ENCODE measurements at regions not wholly inside any gene's neighbourhood (a gene's known extent, or its start where the extent isn't known, plus 50 kb on each side); places are given as distances from the start of the nearest gene placed in this dataset.
"Not testable (repeated sequence)": the region's sequence is repeated elsewhere in the genome, so short reads cannot be mapped to it uniquely, and the experiment has no call there.

GRCh38 chr2:7436096-7436906 lies 519.1 kb downstream of the RNF144A start:
- no peak for ATAC-seq

GRCh38 chr2:7437141-7437540 lies 519.9 kb downstream of the RNF144A start:
- no peak for ATAC-seq

GRCh38 chr2:7437716-7438632 lies 520.8 kb downstream of the RNF144A start:
- ATAC-seq = peak in 1 of 2 donors; percentile 38

- no peak for ATAC-seq
These were observed 521.6 kb downstream of the RNF144A start for GRCh38 chr2:7438855-7439254.

GRCh38 chr2:7440977-7441376 lies 523.8 kb downstream of the RNF144A start:
- ATAC-seq = no peak

GRCh38 chr2:7441841-7442240 lies 524.6 kb downstream of the RNF144A start:
- not testable (repeated sequence) for ATAC-seq

GRCh38 chr2:7444626-7445025 lies 527.4 kb downstream of the RNF144A start:
- no peak for ATAC-seq

GRCh38 chr2:7448578-7449264 lies 531.5 kb downstream of the RNF144A start:
- no peak for ATAC-seq

GRCh38 chr2:7449298-7449697 lies 532.1 kb downstream of the RNF144A start:
- ATAC-seq = no peak

- peak; percentile 53 to 71 for ATAC-seq
These were observed 533.1 kb downstream of the RNF144A start for GRCh38 chr2:7450188-7450832.

- peak in 1 of 2 donors; percentile 17 for ATAC-seq
These were observed 533.6 kb downstream of the RNF144A start for GRCh38 chr2:7450833-7451190.

- ATAC-seq = no peak
These were observed 535.1 kb downstream of the RNF144A start for GRCh38 chr2:7452110-7452876.

- ATAC-seq = no peak
These were observed 537.4 kb downstream of the RNF144A start for GRCh38 chr2:7454592-7454991.

- ATAC-seq = no peak
These were observed 539.5 kb downstream of the RNF144A start for GRCh38 chr2:7456762-7457161.

- ATAC-seq = no peak
These were observed 540.9 kb downstream of the RNF144A start for GRCh38 chr2:7458066-7458465.

GRCh38 chr2:7467782-7468447 lies 550.7 kb downstream of the RNF144A start:
- ATAC-seq = no peak

- ATAC-seq = no peak
These were observed 551.2 kb downstream of the RNF144A start for GRCh38 chr2:7468448-7468828.

- no peak for ATAC-seq
These were observed 551.7 kb downstream of the RNF144A start for GRCh38 chr2:7468955-7469354.

- no peak for ATAC-seq
These were observed 554.0 kb downstream of the RNF144A start for GRCh38 chr2:7471185-7471584.

- ATAC-seq = no peak
These were observed 555.3 kb downstream of the RNF144A start for GRCh38 chr2:7472465-7472864.

- ATAC-seq = no peak
These were observed 556.0 kb downstream of the RNF144A start for GRCh38 chr2:7473135-7473771.
